H1 (cell line): ENCODE measurements at regions not wholly inside any gene's neighbourhood (a gene's known extent, or its start where the extent isn't known, plus 50 kb on each side); places are given as distances from the start of the nearest gene placed in this dataset.

ENCODE experiments used
- CTCF ChIA-PET: fragments of 300-600 bp; sonication (Branson Sonifier 250); formaldehyde crosslinking; loops from one replicate; lab custom pipeline; 2021; ENCODE audit not compliant: partially characterized antibody; lab: Charles Lee
- POLR2A ChIA-PET: fragments of 300-600 bp; sonication (Branson Sonifier 250); formaldehyde crosslinking; loops from one replicate; lab custom pipeline; 2021; ENCODE audit warnings: inconsistent platforms; ENCODE audit not compliant: partially characterized antibody; lab: Charles Lee
- DNase-seq, 2 experiments: peaks; one replicate each; pipeline versions ENCODE4 v3.0.0 to v3.0.0-alpha.2; 2010 to 2022; ENCODE audit warnings: low spot score in 2 of 2, low read depth in 1 of 2, mixed read lengths in 1 of 2
- FAIRE-seq: peaks from 2 replicates; lab custom pipeline; 2011; peaks lifted over from hg19 to GRCh38; lab: Jason Lieb, UNC
- H2AFZ ChIP-seq: 2 replicates; pipeline ENCODE4 v1.8.1; 2012; ENCODE audit warnings: low read length, inconsistent platforms
- H2AK5ac ChIP-seq: 2 replicates; pipeline ENCODE4 v1.6.1; 2013; ENCODE audit warnings: low read depth, low read length
- H2BK120ac ChIP-seq: replicated peaks from 2 replicates; pipeline ENCODE3; 2013; ENCODE audit warnings: low read depth, low read length, inconsistent platforms
- H2BK12ac ChIP-seq: 2 replicates; pipeline ENCODE4 v1.6.1; 2013; ENCODE audit warnings: low read depth, low read length
- H2BK15ac ChIP-seq: 2 replicates; pipeline ENCODE4 v1.6.1; 2013; ENCODE audit warnings: low read length
- H2BK20ac ChIP-seq: 2 replicates; pipeline ENCODE4 v1.6.1; 2013; ENCODE audit warnings: low read length
- H2BK5ac ChIP-seq: 2 replicates; pipeline ENCODE4 v1.6.1; 2013; ENCODE audit warnings: low read depth, low read length
- H3K14ac ChIP-seq: 2 replicates; pipeline ENCODE4 v1.6.1; 2013; ENCODE audit warnings: inconsistent platforms; ENCODE audit not compliant: insufficient read length
- H3K18ac ChIP-seq: 2 replicates; pipeline ENCODE4 v1.6.1; 2013; ENCODE audit warnings: low read length; ENCODE audit errors: extremely low read depth
- H3K23ac ChIP-seq: 2 replicates; pipeline ENCODE4 v1.6.1; 2013; ENCODE audit warnings: inconsistent platforms; ENCODE audit not compliant: insufficient read length
- H3K23me2 ChIP-seq: 2 replicates; pipeline ENCODE4 v1.6.1; 2013; ENCODE audit warnings: low read depth, low read length
- H3K27ac ChIP-seq: 2 replicates; pipeline ENCODE4 v1.6.1; 2011; ENCODE audit warnings: low read depth, low read length, inconsistent platforms
- H3K27me3 ChIP-seq, 4 experiments: replicated peaks in 1 of 4; 1 replicate in 1 of 4; 2 replicates in 3 of 4; pipeline versions ENCODE4 v1.6.1 to v1.8.1; 2011 to 2013; ENCODE audit warnings: low read length in 3 of 4, mild to moderate bottlenecking in 3 of 4, inconsistent platforms in 2 of 4, mixed read lengths in 2 of 4, moderate library complexity in 1 of 4; ENCODE audit not compliant: control insufficient read depth in 3 of 4, insufficient read depth in 3 of 4; ENCODE audit errors: extremely low read depth in 1 of 4
- H3K36me3 ChIP-seq, 4 experiments: 2 replicates each; pipeline versions ENCODE4 v1.6.1 to v1.8.1; 2011 to 2013; ENCODE audit warnings: mild to moderate bottlenecking in 4 of 4, low read length in 3 of 4, moderate library complexity in 2 of 4, control low read depth in 1 of 4, inconsistent platforms in 1 of 4; ENCODE audit not compliant: insufficient read depth in 4 of 4, control insufficient read depth in 2 of 4
- H3K4ac ChIP-seq: replicated peaks from 2 replicates; pipeline ENCODE3; 2013; ENCODE audit warnings: low read length, low read depth, mixed read lengths, inconsistent platforms; ENCODE audit not compliant: insufficient read length
- H3K4me1 ChIP-seq, 4 experiments: replicated peaks in 1 of 4; 1 replicate in 1 of 4; 2 replicates in 3 of 4; pipeline versions ENCODE4 v1.6.1 to v1.8.1; 2011 to 2013; ENCODE audit warnings: low read length in 3 of 4, inconsistent platforms in 2 of 4, mixed read lengths in 1 of 4; ENCODE audit not compliant: insufficient read depth in 4 of 4, control insufficient read depth in 3 of 4
- H3K4me2 ChIP-seq, 2 experiments: 2 replicates each; pipeline versions ENCODE4 v1.6.1 to v1.8.1; 2011 to 2013; ENCODE audit warnings: low read depth in 2 of 2, low read length in 2 of 2, control low read depth in 1 of 2, inconsistent platforms in 1 of 2, mild to moderate bottlenecking in 1 of 2; ENCODE audit not compliant: insufficient read depth in 1 of 2
- H3K4me3 ChIP-seq, 4 experiments: fragments of 200-600, 300-600 bp in 1 of 4; sonication (generic), shearing (Covaris generic), sonication (Bioruptor Twin) in 1 of 4; 2 replicates each; pipeline versions ENCODE4 v1.5.1 to v1.8.1; 2011 to 2016; ENCODE audit warnings: low read length in 4 of 4, low read depth in 3 of 4, control low read depth in 2 of 4, inconsistent platforms in 2 of 4, mild to moderate bottlenecking in 2 of 4, mixed read lengths in 1 of 4, moderate library complexity in 1 of 4; ENCODE audit not compliant: insufficient read depth in 2 of 4; ENCODE audit errors: extremely low read depth in 1 of 4
- H3K56ac ChIP-seq: replicated peaks from 2 replicates; pipeline ENCODE3; 2013; ENCODE audit warnings: low read depth, mild to moderate bottlenecking, mixed read lengths, low read length, inconsistent platforms; ENCODE audit not compliant: insufficient read length
- H3K79me1 ChIP-seq: 2 replicates; pipeline ENCODE4 v1.6.1; 2013; ENCODE audit warnings: low read depth, low read length, control low read depth
- H3K79me2 ChIP-seq, 2 experiments: 2 replicates each; pipeline versions ENCODE4 v1.6.1 to v1.8.1; 2012 to 2013; ENCODE audit warnings: low read length in 2 of 2, mild to moderate bottlenecking in 2 of 2, inconsistent platforms in 1 of 2; ENCODE audit not compliant: insufficient read depth in 2 of 2, control insufficient read depth in 1 of 2
- H3K9ac ChIP-seq, 4 experiments: replicated peaks in 1 of 4; 1 replicate in 1 of 4; 2 replicates in 3 of 4; pipeline versions ENCODE4 v1.6.1 to v1.8.1; 2011 to 2013; ENCODE audit warnings: low read depth in 3 of 4, low read length in 3 of 4, control low read depth in 2 of 4, mild to moderate bottlenecking in 2 of 4, moderate library complexity in 2 of 4, inconsistent platforms in 1 of 4; ENCODE audit errors: extremely low read depth in 1 of 4
- H3K9me3 ChIP-seq, 2 experiments: 2 replicates each; pipeline versions ENCODE4 v1.6.1 to v1.8.1; 2012 to 2013; ENCODE audit warnings: mild to moderate bottlenecking in 2 of 2, moderate library complexity in 2 of 2, control low read depth in 1 of 2, inconsistent platforms in 1 of 2, low read depth in 1 of 2, low read length in 1 of 2, mixed read lengths in 1 of 2; ENCODE audit not compliant: insufficient read depth in 2 of 2
- H4K20me1 ChIP-seq, 2 experiments: replicated peaks in 1 of 2; 2 replicates each; pipeline versions ENCODE3 to v1.8.1; 2011 to 2013; ENCODE audit warnings: inconsistent platforms in 2 of 2, low read length in 2 of 2, mild to moderate bottlenecking in 1 of 2; ENCODE audit not compliant: insufficient read depth in 2 of 2, control insufficient read depth in 1 of 2
- H4K5ac ChIP-seq: 2 replicates; pipeline ENCODE4 v1.6.1; 2013; ENCODE audit warnings: low read length, low read depth, mixed read lengths, inconsistent platforms; ENCODE audit not compliant: insufficient read length
- H4K8ac ChIP-seq: 2 replicates; pipeline ENCODE4 v1.8.0; 2013; ENCODE audit warnings: mild to moderate bottlenecking, moderate library complexity, low read length, inconsistent platforms; ENCODE audit not compliant: insufficient read depth; ENCODE audit errors: extremely low read depth
- H4K91ac ChIP-seq: replicated peaks from 2 replicates; pipeline ENCODE3; 2013; ENCODE audit warnings: low read length, mixed read lengths, inconsistent platforms; ENCODE audit not compliant: insufficient read length
- CBX5 ChIP-seq: fragments of 300-800, 300-1000 bp; sonication (generic); IDR thresholded peaks from 2 replicates; pipeline ENCODE4 v1.7.1; 2016; ENCODE audit warnings: antibody characterized with exemption, low read length, low read depth
- CBX8 ChIP-seq: fragments of 300-800, 300-1000 bp; sonication (generic); IDR thresholded peaks from 2 replicates; pipeline ENCODE4 v1.7.1; 2016; ENCODE audit warnings: low read depth, low read length, borderline replicate concordance
- CEBPB ChIP-seq: IDR thresholded peaks from 2 replicates; pipeline ENCODE4 v1.6.1; 2012; ENCODE audit warnings: low read depth, low read length
- CREB1 ChIP-seq: IDR thresholded peaks from 2 replicates; pipeline ENCODE4 v1.6.1; 2012; ENCODE audit warnings: inconsistent platforms
- EGR1 ChIP-seq: IDR thresholded peaks from 2 replicates; pipeline ENCODE4 v1.6.1; 2011; ENCODE audit warnings: low read depth, low read length, borderline replicate concordance
- GTF2F1 ChIP-seq: IDR thresholded peaks from 2 replicates; pipeline ENCODE4 v1.6.1; 2012; ENCODE audit warnings: low read depth, low read length, improper control_type of control experiment, borderline replicate concordance
- HDAC6 ChIP-seq: IDR thresholded peaks from one replicate; pipeline ENCODE4 v1.7.1; 2012; ENCODE audit warnings: low read depth, mild to moderate bottlenecking, inconsistent platforms, low read length, moderate library complexity
- KDM4A ChIP-seq: IDR thresholded peaks from one replicate; pipeline ENCODE4 v1.7.1; 2012; ENCODE audit warnings: low read depth, mild to moderate bottlenecking, moderate library complexity, low read length, inconsistent platforms; ENCODE audit not compliant: severe bottlenecking
- SAP30 ChIP-seq: fragments of 300-600 bp; sonication (generic); IDR thresholded peaks from 2 replicates; pipeline ENCODE4 v1.7.1; 2012; ENCODE audit warnings: low read length, moderate library complexity, mild to moderate bottlenecking, inconsistent platforms; ENCODE audit not compliant: insufficient read depth, insufficient replicate concordance
- SP2 ChIP-seq: IDR thresholded peaks from 2 replicates; pipeline ENCODE4 v1.6.1; 2012; ENCODE audit warnings: mild to moderate bottlenecking, low read length, inconsistent platforms
- SUZ12 ChIP-seq: fragments of 200-600 bp; sonication (generic); IDR thresholded peaks from 2 replicates; pipeline ENCODE4 v1.6.1; 2012; ENCODE audit warnings: mild to moderate bottlenecking, inconsistent platforms, low read length, moderate library complexity, mixed read lengths
- TAF7 ChIP-seq: optimal IDR thresholded peaks from 2 replicates; pipeline ENCODE3; 2011; ENCODE audit warnings: low read depth, mild to moderate bottlenecking, inconsistent platforms, low read length, moderate library complexity, borderline replicate concordance
- TBP ChIP-seq: IDR thresholded peaks from 2 replicates; pipeline ENCODE4 v1.6.1; 2011; ENCODE audit warnings: low read depth, low read length, improper control_type of control experiment
- TCF12 ChIP-seq: IDR thresholded peaks from 2 replicates; pipeline ENCODE4 v1.6.1; 2011; ENCODE audit warnings: low read depth, mild to moderate bottlenecking, low read length
- YY1 ChIP-seq: IDR thresholded peaks from 2 replicates; pipeline ENCODE4 v1.6.1; 2011; ENCODE audit warnings: low read depth, mild to moderate bottlenecking, low read length
- WGBS, 2 experiments: shearing (Covaris generic) in 1 of 2; methylation state at CpG; one replicate each; pipeline versions ENCODE4 v1.1.6 to v1.1.7; 2013 to 2015; ENCODE audit warnings: low lambda C conversion rate in 2 of 2, mixed read lengths in 2 of 2, inconsistent platforms in 1 of 2, low coverage in 1 of 2, missing lambda C conversion rate in 1 of 2; ENCODE audit not compliant: insufficient replicate concordance in 2 of 2, insufficient coverage in 1 of 2, insufficient read length in 1 of 2; ENCODE audit errors: extremely low coverage in 1 of 2, missing lambda C conversion rate in 1 of 2; 5-methylcytosine and 5-hydroxymethylcytosine counted together

DNA sequence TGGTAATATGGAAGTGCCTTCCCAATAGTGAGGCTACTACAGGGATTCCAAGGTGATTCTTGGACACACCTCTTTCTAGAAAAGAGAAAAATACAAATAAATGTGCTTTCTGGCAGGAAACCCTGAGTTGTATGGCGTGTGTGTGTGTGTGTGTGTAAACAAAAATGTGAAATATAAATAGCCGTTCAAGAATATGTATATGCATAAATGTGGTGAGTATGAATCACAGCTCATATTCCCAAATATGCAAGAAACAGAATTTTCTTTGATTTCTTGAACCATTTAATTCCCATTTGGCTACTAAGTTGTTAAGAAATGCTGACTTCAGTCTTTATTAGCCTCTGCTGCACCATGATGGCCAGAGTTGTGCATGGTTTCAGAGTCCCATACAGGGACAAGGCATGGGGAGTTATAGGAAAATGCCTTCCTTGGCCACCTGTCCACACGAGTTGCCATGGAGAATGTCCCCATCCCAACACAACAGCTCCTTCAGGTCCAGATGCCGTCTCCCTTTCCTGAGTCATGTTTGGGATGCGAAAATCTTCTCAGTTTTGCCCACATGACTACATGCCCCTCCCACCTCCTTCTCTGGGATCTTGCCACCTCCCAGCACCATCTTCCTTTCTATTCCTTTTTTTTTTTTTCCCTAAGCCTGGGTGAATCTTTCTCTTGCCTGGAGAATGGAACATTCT is 312.4 kb upstream of the ECI2 start:
- Histone ChIP-seq H3K4ac (no peak overlapping the region), H3K23ac (no peak overlapping the region), H2BK15ac (no peak overlapping the region), H3K4me3 (no peak overlapping the region), H3K9me3 (peaks cover 6 to 11% of the 10 kb centered on the region in 2 experiments; a peak in 2 of 4 replicates), H4K5ac (no peak overlapping the region), H3K18ac (no peak overlapping the region), H3K9ac (no peak overlapping the region), H3K56ac (no peak overlapping the region), H3K4me2 (no peak overlapping the region), H3K79me1 (no peaks in the 10 kb centered on the region), H3K14ac (no peak overlapping the region), H2BK12ac (no peak overlapping the region), H2BK20ac (no peak overlapping the region), H4K8ac (no peak overlapping the region), H3K36me3 (no peaks in the 10 kb centered on the region), H3K27me3 (no peaks in the 10 kb centered on the region), H3K79me2 (no peaks in the 10 kb centered on the region), H2BK120ac (no peak overlapping the region), H3K4me1 (no peaks in the 10 kb centered on the region), H3K23me2 (no peaks in the 10 kb centered on the region), H4K20me1 (no peaks in the 10 kb centered on the region), H3K27ac (no peak overlapping the region), H2AFZ (0 out of 2 replicates have a peak overlapping the region, but pooled peaks have one; percentile 49), H2AK5ac (no peak overlapping the region), H4K91ac (no peak overlapping the region), H2BK5ac (no peak overlapping the region)
- ChIA-PET CTCF (no interaction called here), POLR2A (no interaction called here)
- 79% methylated on average over 5 of the region's 5 CpGs; no CpG with 5 or more reads in 1 of the 2 experiments for WGBS, 2 experiments
- FAIRE-seq (no peak), DNase-seq (no peak)
- no peak for TF ChIP-seq TAF7
- no peak for TF ChIP-seq EGR1
- TF ChIP-seq KDM4A = no peak
- TF ChIP-seq CBX8 = no peak
- no peak for TF ChIP-seq SAP30
- no peak for TF ChIP-seq TCF12
- no peak for TF ChIP-seq SUZ12
- no peak for TF ChIP-seq HDAC6
- TF ChIP-seq CEBPB = no peak
- TF ChIP-seq CREB1 = no peak
- TF ChIP-seq TBP = no peak
- TF ChIP-seq YY1 = no peak
- no peak for TF ChIP-seq GTF2F1
- TF ChIP-seq SP2 = no peak
- no peak for TF ChIP-seq CBX5
